NCI-H446 (cell line): ENCODE measurements at regions not wholly inside any gene's neighbourhood (a gene's known extent, or its start where the extent isn't known, plus 50 kb on each side); places are given as distances from the start of the nearest gene placed in this dataset.
A peak's percentile ranks its signal among the peaks of the same experiment; 100 is the strongest.

ENCODE experiments used
- DNase-seq, 2 experiments: peaks; one replicate each; lab custom pipeline; 2025; lab: John Stamatoyannopoulos, UW

DNA sequence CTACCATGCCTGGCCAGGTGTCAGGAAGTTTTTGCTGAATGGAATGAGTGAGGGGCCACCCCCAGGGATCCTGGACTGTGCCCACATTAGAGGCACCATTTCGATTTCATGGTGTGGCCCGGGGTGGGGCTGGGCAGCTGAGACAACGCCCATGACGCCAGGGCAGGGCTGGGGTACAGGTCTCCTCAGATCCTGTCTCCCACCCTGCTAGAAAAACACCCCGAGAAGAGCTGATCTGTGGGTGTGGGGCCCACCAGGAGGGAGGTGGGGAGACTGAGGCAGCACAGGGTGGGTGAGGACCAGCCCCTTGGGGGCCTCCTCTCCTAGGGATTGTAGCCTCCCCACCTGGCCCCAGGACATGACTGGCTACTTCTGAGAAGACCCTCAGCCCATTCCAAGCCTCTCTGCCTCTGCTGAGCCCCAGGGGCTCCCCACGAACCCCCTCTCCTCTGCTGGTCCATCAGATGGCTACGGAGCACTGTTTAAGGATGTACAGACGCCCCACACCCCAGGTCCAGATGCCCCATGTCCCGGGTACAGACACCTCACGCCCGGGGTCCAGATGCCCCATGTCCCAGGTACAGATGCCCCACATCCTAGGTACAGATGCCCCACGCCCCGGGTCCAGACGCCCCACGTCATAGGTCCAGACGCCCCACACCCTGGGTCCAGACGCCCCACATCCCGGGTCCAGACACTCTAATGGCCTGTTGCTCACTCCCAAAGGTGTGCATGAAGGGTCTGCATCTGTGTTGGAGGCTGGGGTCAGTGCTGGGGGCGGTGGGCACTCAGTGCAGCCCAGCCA, 99.4 kb downstream of the MICALL2 start:
- no peak for DNase-seq

DNA sequence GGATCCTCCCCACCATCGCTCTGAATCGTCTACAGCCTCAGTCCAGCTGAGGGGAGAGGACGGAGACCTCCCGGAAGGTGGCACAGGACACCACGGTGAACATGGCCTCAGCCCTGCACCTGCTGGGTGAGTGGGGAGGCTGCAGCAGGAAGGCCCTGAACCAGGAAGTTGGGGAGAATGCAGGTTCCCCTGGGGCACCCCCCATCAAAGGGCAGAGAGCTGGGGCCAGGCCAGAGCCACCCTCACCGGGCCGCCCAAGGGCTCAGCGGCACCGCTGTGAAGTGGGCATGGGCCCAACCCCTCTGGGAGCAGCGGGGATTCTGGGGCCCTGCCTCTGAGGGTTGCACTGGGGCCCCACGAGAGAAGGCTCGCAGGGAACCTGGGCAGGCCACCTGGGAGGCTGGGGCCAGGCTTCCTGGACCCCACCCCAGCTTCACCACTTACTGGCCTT, 98.7 kb downstream of the MICALL2 start:
- no peak for DNase-seq

DNA sequence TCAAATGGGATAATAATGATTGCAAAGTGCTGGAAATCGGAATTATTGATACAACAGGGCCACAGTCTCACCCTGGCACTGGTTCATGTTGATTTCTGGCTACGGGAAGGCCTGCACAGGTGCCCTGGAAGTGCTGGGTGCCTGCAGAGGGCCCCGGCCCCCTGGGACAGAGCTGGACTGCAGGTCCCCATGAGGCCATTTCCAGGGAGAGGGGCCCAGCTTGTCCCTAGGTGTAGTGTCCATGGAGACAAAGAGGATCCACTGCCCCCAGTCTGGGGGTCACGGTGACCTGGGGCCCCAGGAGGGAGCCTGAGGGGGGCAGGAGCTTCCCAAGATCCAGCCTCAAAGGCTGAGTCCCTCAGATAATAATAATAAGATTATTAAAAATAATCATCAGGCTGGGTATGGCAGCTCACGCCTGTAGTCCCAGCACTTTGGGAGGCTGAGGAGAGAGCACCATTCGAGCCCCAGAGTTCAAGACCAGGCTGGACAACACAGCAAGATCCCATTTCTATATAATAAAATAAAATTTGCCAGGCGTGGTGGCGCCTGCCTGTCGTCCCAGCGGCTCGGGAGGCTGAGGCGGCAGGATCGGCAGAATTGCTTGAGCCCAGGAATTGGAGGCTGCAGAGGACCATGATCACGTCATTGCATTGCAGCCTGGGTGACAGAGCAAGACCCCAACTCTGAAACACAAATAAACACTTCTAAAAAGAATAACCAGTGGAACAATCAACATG, 98.1 kb downstream of the MICALL2 start:
- DNase-seq, result no peak

DNA sequence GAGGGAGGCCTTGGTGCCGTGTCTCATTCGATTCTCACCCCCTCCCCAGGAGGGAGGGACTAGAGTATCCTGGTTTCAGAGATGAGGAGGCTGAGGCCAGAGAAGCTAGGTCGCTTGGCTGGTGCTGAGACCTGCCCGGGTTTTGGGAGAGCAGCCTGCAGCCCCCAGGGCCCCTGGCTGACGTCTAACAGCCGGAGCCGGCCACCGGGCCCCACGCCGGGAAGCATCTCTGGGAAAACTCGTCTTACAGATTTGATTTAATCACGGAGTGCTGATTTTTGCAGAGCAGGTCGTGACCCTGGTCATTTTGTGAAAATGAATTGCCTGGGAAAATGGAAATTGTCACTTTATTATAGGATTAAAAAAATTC, 97.5 kb downstream of the MICALL2 start:
- no peak for DNase-seq

DNA sequence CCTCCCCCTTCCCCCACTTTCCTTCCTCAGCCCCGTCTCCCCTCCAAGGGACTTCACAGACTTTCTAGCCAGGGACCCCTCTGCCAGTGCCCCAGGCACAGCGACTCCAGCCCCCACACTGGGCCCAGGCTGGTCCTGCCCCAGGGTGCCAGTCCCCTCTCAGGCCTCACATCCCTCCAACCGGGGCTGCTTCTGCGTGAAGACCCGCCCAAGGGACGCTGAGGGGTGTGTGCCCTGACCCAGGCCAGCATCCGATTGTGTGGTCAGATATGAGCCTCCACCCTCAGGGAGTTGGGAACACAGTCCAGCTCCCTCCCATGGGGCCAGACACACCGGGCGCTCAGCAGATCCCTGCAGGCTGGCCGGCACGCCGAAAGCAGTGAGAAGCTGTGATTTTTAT, 97.0 kb downstream of the MICALL2 start:
- DNase-seq, result no peak

DNA sequence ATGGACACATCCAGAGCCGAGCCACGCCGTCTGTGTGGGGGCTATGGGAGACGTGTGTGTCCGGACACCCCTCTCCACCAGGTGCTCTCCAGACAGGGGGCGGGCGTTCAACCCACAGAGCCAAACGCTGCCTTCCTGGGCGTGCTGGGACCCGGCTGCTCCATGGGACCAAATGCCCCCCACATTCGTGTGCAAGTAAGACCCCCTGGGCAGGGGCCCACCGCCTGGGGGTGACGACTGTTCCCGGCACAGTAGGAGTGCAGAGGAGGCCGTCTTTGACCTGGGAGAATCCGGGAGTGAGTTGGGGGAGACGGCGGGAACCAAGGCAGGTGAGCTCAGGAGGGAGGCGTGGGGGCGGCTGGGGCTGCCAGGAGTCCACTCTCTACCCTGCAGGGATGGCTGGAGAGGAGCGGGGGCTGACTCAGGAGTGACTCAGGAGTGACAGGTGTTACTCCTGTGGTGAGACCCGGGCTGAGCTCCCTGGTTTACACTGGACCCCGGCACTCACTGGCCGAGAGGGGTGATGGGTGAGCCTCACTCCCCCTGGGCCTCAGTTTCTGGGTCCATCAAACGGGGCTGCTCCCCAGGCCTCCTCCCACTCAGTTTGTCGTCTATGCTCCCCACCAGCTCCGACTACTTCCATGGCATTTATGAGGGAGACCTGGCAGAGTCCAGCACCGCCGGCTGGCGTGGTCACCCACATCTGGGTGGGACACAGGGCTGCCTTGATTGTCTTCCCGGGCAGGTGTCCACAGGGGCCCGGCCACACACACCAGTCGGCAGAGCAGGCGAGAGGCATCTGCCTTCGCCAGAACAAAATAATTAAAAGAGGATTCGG, 95.0 kb downstream of the MICALL2 start:
- no peak for DNase-seq

DNA sequence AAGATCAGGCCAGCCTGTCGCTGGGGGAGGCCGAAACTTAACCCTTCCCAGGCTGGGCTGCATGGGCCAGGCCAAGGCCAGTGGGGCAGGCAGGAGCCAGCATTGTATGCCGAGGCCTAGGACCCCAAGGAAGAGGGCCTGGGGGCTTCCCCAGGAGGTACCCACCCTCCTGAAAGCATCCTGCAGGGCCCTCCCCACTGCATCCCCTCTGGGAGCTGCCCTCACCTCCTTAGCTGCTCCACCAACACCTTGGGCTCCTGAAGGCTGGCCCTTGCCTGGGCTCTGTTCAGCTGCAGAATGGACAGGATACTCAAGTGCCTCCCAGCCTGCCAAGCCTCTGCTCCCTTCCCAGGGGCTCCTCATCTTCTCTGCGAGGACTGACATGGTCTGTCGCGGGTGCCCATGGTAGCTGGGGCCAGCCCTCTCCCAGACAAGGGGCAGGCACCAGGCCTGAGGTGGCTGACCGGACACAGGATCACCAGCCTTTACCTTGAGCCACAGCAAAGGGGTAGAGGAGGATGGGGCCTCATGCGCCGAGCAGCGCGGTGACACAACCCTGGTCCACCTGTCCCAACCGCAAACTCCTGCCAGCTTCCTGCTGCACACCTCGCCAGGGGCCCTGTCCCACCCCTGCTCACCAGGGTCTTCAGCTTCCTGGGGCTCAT, 94.2 kb downstream of the MICALL2 start:
- no peak for DNase-seq

DNA sequence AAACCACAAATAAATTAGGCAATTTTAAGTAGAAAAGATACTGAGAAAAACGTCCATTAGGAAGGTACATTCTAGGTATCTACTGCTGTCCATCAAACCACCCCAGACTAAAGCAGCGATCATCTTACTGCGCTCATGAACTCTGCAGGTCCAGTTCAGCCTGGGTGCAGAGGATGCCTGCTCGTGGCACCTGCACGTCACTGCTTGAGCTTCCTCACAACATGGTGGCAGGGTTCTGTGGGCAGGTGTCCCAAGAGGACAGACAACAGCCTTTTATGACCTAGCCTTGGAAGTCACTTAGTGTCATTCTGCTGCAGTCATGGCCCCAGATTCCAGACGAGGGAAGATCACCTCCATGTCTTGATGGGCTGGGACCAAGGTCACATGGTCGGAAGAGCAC, 93.4 kb downstream of the MICALL2 start:
- no peak for DNase-seq

DNA sequence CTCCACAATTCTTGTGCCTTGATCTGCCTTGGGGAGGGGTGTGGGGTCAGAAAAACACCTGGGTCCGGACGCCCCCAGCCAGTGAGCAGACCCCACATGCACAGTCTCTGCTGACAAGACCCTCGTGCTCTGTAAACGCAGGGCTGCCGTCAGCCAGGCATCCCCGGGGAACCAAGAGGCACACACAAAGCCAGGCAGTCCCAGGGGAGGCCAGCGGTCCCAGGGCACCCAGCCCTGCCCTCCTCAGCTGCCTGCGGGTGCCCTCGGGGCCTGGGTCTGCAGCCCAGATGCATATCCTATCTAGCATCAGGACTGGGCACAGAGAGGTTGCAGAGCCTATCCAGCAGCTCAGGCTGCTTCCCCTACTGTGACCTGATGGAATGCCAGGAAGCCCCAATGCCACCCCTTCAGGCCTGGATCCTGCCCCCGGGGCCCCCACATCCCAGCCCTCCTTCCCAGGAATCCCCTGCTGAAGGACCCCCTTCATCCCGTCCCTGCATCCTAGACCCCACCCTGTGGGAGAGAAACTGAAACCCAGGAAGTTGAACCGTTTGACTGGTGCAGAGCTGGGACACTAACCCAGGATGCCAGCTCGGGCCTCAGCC, 92.4 kb downstream of the MICALL2 start:
- DNase-seq, result no peak

DNA sequence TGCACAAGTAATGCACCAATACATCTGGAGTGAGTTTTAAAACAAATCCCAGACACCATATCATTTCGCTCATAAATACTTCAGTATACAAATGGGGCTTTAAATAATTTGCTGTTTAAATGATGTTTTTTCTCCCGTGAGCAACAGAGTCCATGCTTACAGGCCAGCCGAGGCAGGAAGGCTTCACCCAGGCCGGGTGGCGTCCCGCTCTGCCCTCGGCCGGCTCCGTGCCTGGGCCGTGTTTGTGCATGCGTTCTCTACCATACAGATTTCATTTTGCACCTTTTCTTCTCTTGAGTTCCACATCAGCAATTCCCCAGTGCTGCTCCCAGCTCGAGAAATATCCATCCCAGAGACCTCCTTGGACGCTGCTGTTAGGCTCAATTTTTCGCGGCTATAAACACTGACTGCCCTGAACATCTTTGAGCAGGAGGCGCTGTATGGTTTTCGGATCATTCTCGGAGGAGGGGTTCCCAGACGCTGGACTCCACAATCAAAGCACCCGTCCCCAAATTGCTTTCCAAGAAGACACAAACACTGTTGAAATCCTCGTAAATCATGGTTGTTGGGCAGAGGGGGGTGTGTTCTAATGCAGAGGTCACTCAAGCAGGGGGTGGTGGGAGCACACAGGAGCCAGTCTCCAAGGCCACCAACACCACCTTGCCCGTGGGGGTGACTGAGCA, 91.6 kb downstream of the MICALL2 start:
- DNase-seq, result no peak

DNA sequence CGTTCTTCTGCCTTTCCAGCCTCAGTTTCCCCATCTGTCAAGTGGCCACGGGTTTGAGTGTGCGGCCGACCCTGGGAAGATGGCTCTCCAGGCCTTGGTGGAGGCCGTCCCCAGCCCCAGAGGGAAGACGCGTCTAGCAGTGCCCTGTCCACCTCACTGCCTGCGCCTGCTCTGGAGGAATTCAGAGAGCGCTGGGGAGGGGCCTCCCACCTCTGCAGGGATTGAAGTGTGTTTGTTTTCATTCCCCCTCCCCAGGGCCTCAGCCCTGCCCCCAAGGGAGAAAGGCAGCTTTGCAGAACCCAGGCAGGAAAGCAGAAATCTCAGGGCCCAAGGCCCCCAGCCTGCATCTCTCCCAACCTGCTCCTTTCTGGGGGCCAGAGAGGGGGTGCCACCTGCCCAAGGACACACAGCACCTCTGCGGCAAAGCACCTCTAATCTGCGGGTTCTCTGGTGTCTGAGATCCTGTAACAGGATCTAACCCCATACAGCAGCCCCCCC, 91.0 kb downstream of the MICALL2 start:
- DNase-seq, result no peak

DNA sequence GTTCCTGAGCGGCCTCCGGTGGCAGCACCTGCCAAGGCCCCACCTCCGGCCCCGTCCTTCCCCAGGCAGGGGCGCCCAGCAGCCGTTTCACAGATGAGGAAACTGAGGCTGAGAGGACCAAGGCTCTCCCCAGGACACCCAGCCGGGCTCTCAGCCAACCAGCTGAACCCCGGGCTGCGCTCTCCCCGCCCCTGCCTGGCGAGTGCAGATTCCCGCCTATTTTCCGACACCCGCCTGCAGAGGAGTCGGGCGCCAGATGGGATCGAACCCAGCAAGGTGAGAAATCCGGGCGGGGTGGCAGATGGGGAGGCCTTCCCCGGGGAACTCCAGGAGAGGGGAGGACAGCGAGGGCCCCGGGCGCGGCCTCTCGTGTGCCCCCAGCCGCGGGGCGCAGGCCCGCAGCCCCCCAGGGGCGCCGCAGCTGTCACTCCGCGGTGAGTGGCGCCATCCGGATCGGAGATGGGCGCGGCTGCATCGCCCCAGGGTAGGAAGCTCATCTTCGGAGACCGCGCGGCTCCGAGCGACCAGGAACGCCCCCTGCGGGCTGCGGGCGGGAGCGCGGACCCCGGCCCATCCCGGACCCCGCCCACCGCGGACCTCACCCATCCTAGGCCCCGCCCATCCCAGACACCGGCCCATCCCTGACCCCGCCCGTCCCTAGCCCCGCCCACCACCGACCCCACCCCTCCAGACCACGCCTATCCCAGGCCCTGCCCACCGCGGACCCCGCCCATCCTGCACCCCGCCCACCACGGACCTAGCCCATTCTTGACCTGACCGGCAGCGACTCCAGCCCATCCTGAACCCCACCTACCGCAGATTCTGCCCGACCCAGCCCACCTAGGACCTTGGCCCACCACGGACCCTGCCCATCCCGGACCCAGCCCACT, 90.3 kb downstream of the MICALL2 start:
- DNase-seq, result peak in 1 of 2 experiments; percentile 57

DNA sequence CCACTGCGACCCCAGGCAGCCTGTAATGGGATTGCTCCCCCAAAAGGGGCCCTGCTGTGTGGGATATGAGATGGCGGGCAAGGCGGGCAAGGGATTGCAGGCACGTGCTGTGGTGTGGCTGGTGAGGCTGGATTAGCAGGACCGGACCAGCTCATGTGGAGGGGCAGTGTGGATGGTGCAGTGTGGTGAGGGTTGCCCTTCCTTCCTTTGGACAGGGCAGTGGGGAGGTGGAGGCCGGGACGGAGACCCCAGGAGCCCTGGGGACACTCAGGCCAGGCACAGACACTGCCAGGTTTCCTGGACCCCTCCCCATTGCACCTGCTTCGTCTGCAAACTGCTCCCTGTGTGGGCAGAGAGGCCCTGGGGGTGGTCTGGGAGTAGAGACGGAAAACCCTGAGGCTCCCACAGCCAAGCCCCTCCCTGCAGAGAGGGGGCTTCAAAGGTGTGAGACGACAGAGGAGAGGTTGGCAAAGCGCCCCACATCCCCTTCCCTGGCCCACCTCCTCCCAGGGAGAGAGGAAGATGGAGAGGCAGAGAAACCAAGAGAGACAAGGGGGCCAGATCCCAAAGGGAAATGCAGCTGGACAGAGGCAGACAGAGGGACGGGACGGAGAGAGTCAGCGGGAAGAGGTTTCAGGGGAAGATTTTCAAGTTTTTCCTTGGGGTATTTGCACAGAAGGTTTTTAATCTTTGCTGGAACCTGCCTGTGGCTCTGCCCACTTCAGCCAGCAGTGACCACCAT, 89.2 kb downstream of the MICALL2 start:
- DNase-seq, result no peak

DNA sequence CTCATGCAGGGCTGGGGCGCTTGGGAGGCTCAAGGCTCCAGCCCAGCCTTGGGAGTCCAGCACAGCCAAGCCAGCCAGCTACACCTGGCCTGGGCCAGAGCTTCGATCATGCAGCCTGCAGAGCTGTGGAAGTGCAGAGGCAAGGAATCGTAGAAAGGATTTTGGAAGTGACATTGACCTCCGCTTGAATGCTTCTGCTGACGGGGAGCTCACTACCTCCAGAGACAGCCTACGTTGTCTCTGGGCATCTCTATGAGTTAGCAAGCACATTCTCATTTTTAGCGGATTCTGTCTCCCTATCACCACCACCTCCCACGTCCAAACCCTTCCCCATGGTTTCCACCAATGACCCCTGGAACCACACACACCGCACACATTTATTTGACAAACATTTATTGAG, 88.5 kb downstream of the MICALL2 start:
- DNase-seq, result no peak

DNA sequence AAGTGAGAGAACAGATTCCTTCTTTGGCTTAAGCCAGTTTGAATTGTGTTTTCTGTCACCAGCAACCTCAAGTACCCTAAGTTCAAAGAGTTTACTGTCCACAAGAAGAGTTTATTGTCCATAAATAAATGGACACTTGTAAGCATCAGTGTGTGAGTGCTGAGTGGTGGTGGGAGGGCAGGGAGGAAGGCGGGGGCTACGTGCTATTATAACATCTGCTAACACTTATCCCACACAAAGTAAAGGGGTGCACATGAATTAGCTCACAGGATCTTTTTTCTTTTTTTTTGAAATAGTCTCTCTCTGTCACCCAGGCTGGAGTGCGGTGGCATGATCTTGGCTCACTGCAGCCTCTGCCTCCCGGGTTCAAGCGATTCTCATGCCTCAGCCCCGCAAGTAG, 87.2 kb downstream of the MICALL2 start:
- DNase-seq, result no peak

DNA sequence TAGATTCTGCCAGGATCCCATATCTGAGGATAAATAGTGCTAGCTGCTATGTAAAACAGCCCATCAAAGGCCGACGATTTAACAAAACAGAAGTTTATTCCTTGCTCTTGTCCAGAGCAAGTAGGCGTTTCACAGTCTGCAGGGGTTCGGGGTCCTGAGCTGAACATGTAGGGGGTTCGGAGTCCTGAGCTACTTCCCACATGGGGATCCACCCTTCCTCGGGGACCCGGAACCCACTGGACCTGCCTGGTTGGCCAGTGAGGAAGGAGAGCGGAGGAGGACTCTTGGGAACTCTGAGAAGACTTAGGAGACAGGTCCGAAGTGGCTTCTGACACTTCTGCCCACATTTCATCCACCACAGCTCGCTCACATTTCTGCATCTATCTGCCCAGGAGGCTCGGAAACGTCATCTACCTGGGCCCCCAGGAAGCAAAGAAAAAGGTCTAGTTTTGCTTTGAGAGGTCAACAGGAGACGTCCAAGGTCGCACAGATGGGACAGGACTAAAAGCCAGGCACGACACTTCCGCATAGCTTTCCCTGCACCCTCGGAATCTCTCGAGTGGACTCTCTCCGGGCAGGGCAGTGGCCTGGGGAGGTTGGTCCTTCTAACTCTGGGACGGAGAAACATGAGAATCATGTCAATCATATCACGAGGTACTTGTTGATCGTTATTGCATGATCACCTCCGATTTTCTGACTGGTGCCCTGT, 86.4 kb downstream of the MICALL2 start:
- no peak for DNase-seq

DNA sequence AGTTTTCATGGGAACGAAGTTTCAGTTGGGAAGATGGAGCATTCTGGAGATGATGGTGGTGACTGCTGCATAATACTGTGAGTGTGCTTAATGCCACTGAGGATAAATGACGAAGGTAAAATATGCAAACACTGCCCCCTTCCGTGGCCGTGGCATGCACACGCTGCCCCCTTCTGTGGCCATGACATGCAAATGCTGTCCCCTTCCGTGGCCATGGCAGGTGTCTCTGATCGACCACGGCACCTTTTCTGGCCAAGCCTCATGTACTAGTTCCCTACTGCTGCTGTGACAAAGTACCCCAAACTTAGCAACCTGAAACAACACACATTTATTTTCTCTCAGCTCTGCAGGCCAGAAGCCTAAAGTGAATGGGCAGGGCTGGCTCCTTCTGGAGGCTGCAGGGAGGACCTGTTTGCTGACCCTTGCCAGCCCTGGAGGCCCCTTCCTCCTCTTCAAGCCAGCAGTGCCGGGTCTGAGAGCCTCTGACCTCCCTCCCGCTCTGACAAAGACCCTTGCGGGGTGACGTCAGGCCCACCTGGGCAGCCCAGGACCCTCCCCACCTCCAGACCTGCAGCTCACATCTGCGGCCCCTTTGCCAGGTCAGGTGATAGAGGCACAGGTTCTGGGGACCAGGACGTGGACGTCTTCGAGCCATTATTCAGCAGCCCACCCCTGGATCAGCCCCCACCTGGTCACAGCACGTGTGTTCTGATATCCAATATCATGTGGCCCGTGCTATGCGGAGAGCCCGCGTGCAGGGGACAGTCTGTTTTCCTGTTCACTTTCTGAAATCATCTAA, 82.0 kb downstream of the MICALL2 start:
- DNase-seq, result no peak
